8988T (cell line): ENCODE measurements at regions not wholly inside any gene's neighbourhood (a gene's known extent, or its start where the extent isn't known, plus 50 kb on each side); places are given as distances from the start of the nearest gene placed in this dataset.

ENCODE experiments used
- DNase-seq: peaks from one replicate; pipeline ENCODE4 v3.0.0; 2011

- DNase-seq: no peak
These were observed 370.1 kb downstream of the FOXA2 start for GRCh38 chr20:22214296-22214695.

GRCh38 chr20:22213271-22213670 is 371.1 kb downstream of the FOXA2 start:
- DNase-seq: no peak

GRCh38 chr20:22207280-22207679 is 377.1 kb downstream of the FOXA2 start:
- no peak for DNase-seq

- no peak for DNase-seq
These were observed 379.6 kb downstream of the FOXA2 start for GRCh38 chr20:22204801-22205200.

GRCh38 chr20:22182148-22182547 is 402.2 kb downstream of the FOXA2 start:
- DNase-seq: no peak

GRCh38 chr20:22180244-22180643 is 404.1 kb downstream of the FOXA2 start:
- DNase-seq: no peak

GRCh38 chr20:22160101-22160652 is 424.2 kb downstream of the FOXA2 start:
- DNase-seq: no peak

GRCh38 chr20:22159276-22159675 is 425.1 kb downstream of the FOXA2 start:
- no peak for DNase-seq

- no peak for DNase-seq
These were observed 422.1 kb downstream of the PAX1 start for GRCh38 chr20:22127587-22127986.

- no peak for DNase-seq
These were observed 401.0 kb downstream of the PAX1 start for GRCh38 chr20:22106308-22106938.

GRCh38 chr20:22101606-22102005 is 396.1 kb downstream of the PAX1 start:
- no peak for DNase-seq

- DNase-seq: no peak
These were observed 395.2 kb downstream of the PAX1 start for GRCh38 chr20:22100686-22101085.

- no peak for DNase-seq
These were observed 393.9 kb downstream of the PAX1 start for GRCh38 chr20:22099348-22099747.

- DNase-seq: no peak
These were observed 393.0 kb downstream of the PAX1 start for GRCh38 chr20:22098511-22098910.

- DNase-seq: no peak
These were observed 387.7 kb downstream of the PAX1 start for GRCh38 chr20:22093122-22093521.

GRCh38 chr20:22088882-22089281 is 383.4 kb downstream of the PAX1 start:
- DNase-seq: no peak

GRCh38 chr20:22080985-22081384 is 375.5 kb downstream of the PAX1 start:
- no peak for DNase-seq

- DNase-seq: no peak
These were observed 369.2 kb downstream of the PAX1 start for GRCh38 chr20:22074635-22075034.

- no peak for DNase-seq
These were observed 366.4 kb downstream of the PAX1 start for GRCh38 chr20:22071841-22072240.

GRCh38 chr20:22070610-22071058 is 365.2 kb downstream of the PAX1 start:
- no peak for DNase-seq

- no peak for DNase-seq
These were observed 358.3 kb downstream of the PAX1 start for GRCh38 chr20:22063753-22064152.

GRCh38 chr20:22062874-22063273 is 357.4 kb downstream of the PAX1 start:
- no peak for DNase-seq

GRCh38 chr20:22060610-22061009 is 355.1 kb downstream of the PAX1 start:
- no peak for DNase-seq

- DNase-seq: no peak
These were observed 353.3 kb downstream of the PAX1 start for GRCh38 chr20:22058746-22059145.

- DNase-seq: no peak
These were observed 350.5 kb downstream of the PAX1 start for GRCh38 chr20:22055981-22056380.
